WTC11 (cell line): ENCODE measurements at regions not wholly inside any gene's neighbourhood (a gene's known extent, or its start where the extent isn't known, plus 50 kb on each side); places are given as distances from the start of the nearest gene placed in this dataset.

Experiments used
- ATAC-seq: fragments of 200-7000 bp; cut with Tn5 transposase; 2 replicates; pipeline ENCODE4 v1.10.0; 2021; ENCODE audit warnings: mild to moderate bottlenecking, moderate library complexity
- CTCF ChIA-PET: fragments of 300-600 bp; sonication (Branson Sonifier 250); formaldehyde crosslinking; loops from one replicate; lab custom pipeline; 2021; ENCODE audit warnings: antibody characterized with exemption; lab: Charles Lee
- POLR2A ChIA-PET: fragments of 350-600 bp; sonication (Branson Sonifier 250); formaldehyde crosslinking; loops from one replicate; lab custom pipeline; 2021; ENCODE audit warnings: antibody characterized with exemption; lab: Charles Lee
- DNase-seq: peaks from one replicate; pipeline ENCODE4 v3.0.0; 2021; ENCODE audit warnings: low spot score
- H3K27ac Mint-ChIP-seq: 2 replicates; pipeline ENCODE4 v1.8.0; 2021; ENCODE audit warnings: mixed read lengths
- H3K27me3 Mint-ChIP-seq: 2 replicates; pipeline ENCODE4 v1.8.0; 2021; ENCODE audit warnings: low read depth, mild to moderate bottlenecking, moderate library complexity, mixed read lengths
- H3K36me3 Mint-ChIP-seq: 2 replicates; pipeline ENCODE4 v1.8.0; 2021; ENCODE audit warnings: mixed read lengths
- H3K4me1 Mint-ChIP-seq: 2 replicates; pipeline ENCODE4 v1.8.0; 2022; ENCODE audit warnings: mixed read lengths
- H3K4me3 Mint-ChIP-seq: 2 replicates; pipeline ENCODE4 v1.8.0; 2021; ENCODE audit warnings: mild to moderate bottlenecking, moderate library complexity, mixed read lengths
- H3K9me3 Mint-ChIP-seq: 2 replicates; pipeline ENCODE4 v1.8.0; 2021; ENCODE audit warnings: mixed read lengths
- AR ChIP-seq: fragments of 250-450 bp; sonication (Bioruptor Pico); IDR thresholded peaks from 2 replicates; pipeline ENCODE4 v1.9.0; 2021; ENCODE audit warnings: mild to moderate bottlenecking
- ATF3 ChIP-seq: sonication (generic); formaldehyde crosslinking; conservative IDR thresholded peaks from 2 replicates; pipeline ENCODE4 v1.8.1; 2022; ENCODE audit warnings: mild to moderate bottlenecking, missing genetic modification reagents
- CBFB ChIP-seq: sonication (generic); formaldehyde crosslinking; IDR thresholded peaks from 2 replicates; pipeline ENCODE4 v1.8.1; 2022; ENCODE audit warnings: mild to moderate bottlenecking, low read depth, missing genetic modification reagents
- ELF4 ChIP-seq: sonication (generic); formaldehyde crosslinking; IDR thresholded peaks from 2 replicates; pipeline ENCODE4 v1.8.1; 2022; ENCODE audit warnings: low read depth, mild to moderate bottlenecking, moderate library complexity, missing genetic modification reagents
- EMX1 ChIP-seq: fragments of 250-450 bp; sonication (Bioruptor Pico); IDR thresholded peaks from 2 replicates; pipeline ENCODE4 v1.8.0; 2021; ENCODE audit warnings: mild to moderate bottlenecking
- FOXP4 ChIP-seq: sonication (generic); formaldehyde crosslinking; IDR thresholded peaks from 2 replicates; pipeline ENCODE4 v1.8.0; 2022; ENCODE audit warnings: mild to moderate bottlenecking, missing genetic modification reagents
- IRF1 ChIP-seq: sonication (generic); formaldehyde crosslinking; IDR thresholded peaks from 2 replicates; pipeline ENCODE4 v1.8.0; 2023; ENCODE audit warnings: missing genetic modification reagents
- JUN ChIP-seq: sonication (generic); formaldehyde crosslinking; IDR thresholded peaks from 2 replicates; pipeline ENCODE4 v1.8.0; 2023; ENCODE audit warnings: mild to moderate bottlenecking, missing genetic modification reagents
- MLX ChIP-seq: sonication (generic); formaldehyde crosslinking; IDR thresholded peaks from 2 replicates; pipeline ENCODE4 v1.8.1; 2023; ENCODE audit warnings: mild to moderate bottlenecking, missing genetic modification reagents, moderate library complexity
- MXD4 ChIP-seq: fragments of 250-450 bp; sonication (Bioruptor Pico); IDR thresholded peaks from 2 replicates; pipeline ENCODE4 v1.8.0; 2021; ENCODE audit warnings: mild to moderate bottlenecking, moderate library complexity, borderline replicate concordance
- NFE2L1 ChIP-seq: sonication (generic); formaldehyde crosslinking; IDR thresholded peaks from 2 replicates; pipeline ENCODE4 v1.8.1; 2023; ENCODE audit warnings: missing genetic modification reagents
- NFYB ChIP-seq: sonication (generic); formaldehyde crosslinking; conservative IDR thresholded peaks from 2 replicates; pipeline ENCODE4 v1.8.0; 2022; ENCODE audit warnings: low read depth, missing genetic modification reagents
- NR3C1 ChIP-seq: sonication (generic); formaldehyde crosslinking; conservative IDR thresholded peaks from 2 replicates; pipeline ENCODE4 v1.8.1; 2023; ENCODE audit warnings: low read depth, mild to moderate bottlenecking, missing genetic modification reagents
- PRRX2 ChIP-seq: fragments of 250-450 bp; sonication (Bioruptor Pico); IDR thresholded peaks from 2 replicates; pipeline ENCODE4 v1.8.0; 2021; ENCODE audit warnings: mild to moderate bottlenecking
- RORB ChIP-seq: fragments of 250-450 bp; sonication (Bioruptor Pico); IDR thresholded peaks from 2 replicates; pipeline ENCODE4 v1.9.0; 2021; ENCODE audit warnings: mild to moderate bottlenecking
- SMAD4 ChIP-seq: sonication (generic); formaldehyde crosslinking; IDR thresholded peaks from 2 replicates; pipeline ENCODE4 v1.8.0; 2022; ENCODE audit warnings: mild to moderate bottlenecking, missing genetic modification reagents
- SOX15 ChIP-seq: fragments of 250-450 bp; sonication (Bioruptor Pico); IDR thresholded peaks from 2 replicates; pipeline ENCODE4 v1.9.0; 2021; ENCODE audit warnings: mild to moderate bottlenecking
- TEAD1 ChIP-seq: sonication (generic); formaldehyde crosslinking; IDR thresholded peaks from 2 replicates; pipeline ENCODE4 v1.8.0; 2022; ENCODE audit warnings: mild to moderate bottlenecking, missing genetic modification reagents
- ZMAT4 ChIP-seq: fragments of 250-450 bp; sonication (Bioruptor Pico); IDR thresholded peaks from 2 replicates; pipeline ENCODE4 v1.9.0; 2021; ENCODE audit warnings: mild to moderate bottlenecking
- ZNF138 ChIP-seq: sonication (generic); formaldehyde crosslinking; conservative IDR thresholded peaks from 2 replicates; pipeline ENCODE4 v1.8.1; 2022; ENCODE audit warnings: mild to moderate bottlenecking, moderate library complexity, missing genetic modification reagents
- ZNF232 ChIP-seq: sonication (generic); formaldehyde crosslinking; IDR thresholded peaks from 2 replicates; pipeline ENCODE4 v1.8.0; 2022; ENCODE audit warnings: mild to moderate bottlenecking, missing genetic modification reagents
- ZNF425 ChIP-seq: fragments of 250-450 bp; sonication (Bioruptor Pico); conservative IDR thresholded peaks from 2 replicates; pipeline ENCODE4 v1.9.0; 2021; ENCODE audit warnings: mild to moderate bottlenecking
- ZNF671 ChIP-seq: fragments of 250-450 bp; sonication (Bioruptor Pico); IDR thresholded peaks from 2 replicates; pipeline ENCODE4 v1.8.0; 2021; ENCODE audit warnings: mild to moderate bottlenecking

GRCh38 chr13:46953941-46954340 is 57.1 kb upstream of the HTR2A start:
- CTCF ChIA-PET = interaction anchor here (3.1 kb wide), 1 partner anchor 8 kb away, joined by 13 read pairs; no protein-coding TSS in a partner anchor
- Mint-ChIP-seq H3K27ac (no peak overlapping the region), H3K36me3 (no peaks in the 10 kb centered on the region), H3K4me3 (no peak overlapping the region), H3K27me3 (no peaks in the 10 kb centered on the region), H3K4me1 (peaks cover 9% of the 10 kb centered on the region), H3K9me3 (peaks cover 11% of the 10 kb centered on the region; the same call in 1 of the 2 replicates)
- TF ChIP-seq SMAD4 (CRISPR knock-in tag) = no peak
- POLR2A ChIA-PET = no interaction called here
- ATAC-seq = no peak
- DNase-seq = no peak

GRCh38 chr13:46953331-46953730 is 56.5 kb upstream of the HTR2A start:
- Mint-ChIP-seq H3K4me3 (no peak overlapping the region), H3K36me3 (peaks cover 2% of the 10 kb centered on the region; the same call in 1 of the 2 replicates), H3K9me3 (peaks cover 13% of the 10 kb centered on the region; the same call in 1 of the 2 replicates), H3K4me1 (peaks cover 15% of the 10 kb centered on the region), H3K27ac (no peak overlapping the region), H3K27me3 (no peaks in the 10 kb centered on the region)
- no peak for TF ChIP-seq JUN
- ChIA-PET POLR2A (no interaction called here), CTCF (interaction anchor here (3.1 kb wide), 1 partner anchor 9 kb away, joined by 13 read pairs; no protein-coding TSS in a partner anchor)
- no peak for ATAC-seq
- DNase-seq = no peak

GRCh38 chr13:46951516-46951915 is 54.7 kb upstream of the HTR2A start:
- Mint-ChIP-seq H3K4me1 (peaks cover 32% of the 10 kb centered on the region), H3K27ac (no peak overlapping the region), H3K4me3 (no peak overlapping the region), H3K36me3 (peaks cover 8% of the 10 kb centered on the region), H3K9me3 (peaks cover 17% of the 10 kb centered on the region), H3K27me3 (no peaks in the 10 kb centered on the region)
- TF ChIP-seq JUN (no peak), PRRX2 (CRISPR knock-in tag) (no peak), ZNF671 (no peak), NFE2L1 (CRISPR knock-in tag) (no peak), ATF3 (no peak), TEAD1 (CRISPR knock-in tag) (no peak), ELF4 (no peak), RORB (CRISPR knock-in tag) (no peak), EMX1 (CRISPR knock-in tag) (no peak), SOX15 (CRISPR knock-in tag) (no peak), NR3C1 (CRISPR knock-in tag) (no peak), NFYB (CRISPR knock-in tag) (no peak), ZNF232 (no peak)
- DNase-seq (no peak), ATAC-seq (no peak)
- ChIA-PET POLR2A (no interaction called here), CTCF (interaction anchor here (3.1 kb wide), 1 partner anchor 11 kb away, joined by 13 read pairs; no protein-coding TSS in a partner anchor)

GRCh38 chr13:46949211-46949610 is 52.4 kb upstream of the HTR2A start:
- Mint-ChIP-seq H3K4me1 (peaks cover 41% of the 10 kb centered on the region), H3K4me3 (no peak overlapping the region), H3K36me3 (peaks cover 31% of the 10 kb centered on the region), H3K9me3 (peaks cover 37% of the 10 kb centered on the region), H3K27ac (no peak overlapping the region), H3K27me3 (no peaks in the 10 kb centered on the region; the same call in 1 of the 2 replicates)
- ATAC-seq = no peak
- ChIA-PET POLR2A (no interaction called here), CTCF (interaction anchor here (1.7 kb wide), 1 partner anchor 13 kb away, joined by 7 read pairs; no protein-coding TSS in a partner anchor)
- DNase-seq = no peak
- no peak for TF ChIP-seq FOXP4 (CRISPR knock-in tag)
- TF ChIP-seq CBFB (CRISPR knock-in tag) = no peak
- TF ChIP-seq MXD4 (CRISPR knock-in tag) = no peak
- no peak for TF ChIP-seq AR
- no peak for TF ChIP-seq MLX (CRISPR knock-in tag)
- TF ChIP-seq IRF1 (CRISPR knock-in tag) = no peak
- TF ChIP-seq ZNF425 = no peak
- no peak for TF ChIP-seq ZNF138 (CRISPR knock-in tag)
- TF ChIP-seq ZMAT4 (CRISPR knock-in tag) = no peak
